ENCODE measurements at regions not wholly inside any gene's neighbourhood (a gene's known extent, or its start where the extent isn't known, plus 50 kb on each side); places are given as distances from the start of the nearest gene placed in this dataset.
"Not testable (repeated sequence)": the region's sequence is repeated elsewhere in the genome, so short reads cannot be mapped to it uniquely, and the experiment has no call there.

- H3K36me3 Mint-ChIP-seq (ENCODE audit: insufficient read depth): no peaks in the 10 kb centered on the region
- no peaks in the 10 kb centered on the region for H3K9me3 Mint-ChIP-seq
- H3K4me3 Mint-ChIP-seq: no peak overlapping the region
- no peaks in the 10 kb centered on the region for H3K27me3 Mint-ChIP-seq (ENCODE audit: low read depth)
- DNase-seq (no peak), ATAC-seq (no peak)
- no peaks in the 10 kb centered on the region for H3K4me1 Mint-ChIP-seq (ENCODE audit: low read depth)
Observed at GRCh38 chr5:84961193-84961592, 576.5 kb upstream of the EDIL3 start.

GRCh38 chr5:84961903-84962302 lies 577.2 kb upstream of the EDIL3 start:
- Mint-ChIP-seq H3K36me3 (ENCODE audit: insufficient read depth) (no peaks in the 10 kb centered on the region), H3K4me1 (ENCODE audit: low read depth) (no peaks in the 10 kb centered on the region), H3K4me3 (no peak overlapping the region), H3K27me3 (ENCODE audit: low read depth) (no peaks in the 10 kb centered on the region), H3K9me3 (no peaks in the 10 kb centered on the region)
- ATAC-seq (no peak), DNase-seq (no peak)

DNA sequence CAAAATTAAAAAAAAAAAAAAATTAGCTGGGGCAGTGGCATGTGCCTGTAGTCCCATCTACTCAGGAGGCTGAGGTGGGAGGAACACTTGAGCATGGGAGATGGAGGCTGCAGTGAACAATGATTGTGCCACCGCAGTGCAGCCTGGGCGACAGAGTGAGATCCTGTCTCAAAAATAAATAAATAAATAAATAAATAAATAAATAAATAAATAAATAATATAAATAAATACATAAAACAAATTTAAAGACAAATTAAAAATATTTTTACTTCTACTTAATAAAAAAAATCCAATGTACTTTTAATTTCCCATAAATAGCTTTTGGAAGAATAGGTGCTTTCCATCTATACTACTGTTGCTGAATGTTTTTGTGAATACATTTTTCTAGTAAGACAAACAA lies 598.4 kb upstream of the EDIL3 start:
- H3K4me1 Mint-ChIP-seq (ENCODE audit: low read depth): no peaks in the 10 kb centered on the region
- ATAC-seq (no peak), DNase-seq (no peak)
- H3K27me3 Mint-ChIP-seq (ENCODE audit: low read depth): no peaks in the 10 kb centered on the region
- H3K9me3 Mint-ChIP-seq: peaks cover 8% of the 10 kb centered on the region
- H3K4me3 Mint-ChIP-seq: no peak overlapping the region
- no peaks in the 10 kb centered on the region for H3K36me3 Mint-ChIP-seq (ENCODE audit: insufficient read depth)

DNA sequence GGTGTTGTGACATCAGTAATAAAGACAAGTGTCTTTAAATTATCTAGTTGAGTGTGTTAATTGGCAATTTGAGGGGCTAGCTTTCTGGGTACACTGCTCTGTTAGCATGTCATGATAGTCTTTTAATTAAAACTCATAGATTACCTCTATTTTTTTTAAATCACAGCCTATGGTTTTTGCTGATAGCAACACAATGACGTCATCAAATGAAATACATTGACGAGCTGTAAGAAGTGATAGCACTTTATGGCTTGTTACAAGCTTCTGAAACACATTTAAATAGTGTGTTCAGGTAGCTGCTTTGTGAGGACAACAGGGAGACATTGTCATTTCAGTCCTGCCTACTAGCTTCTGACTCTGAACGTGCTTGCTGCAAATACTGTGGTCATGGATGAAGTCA lies 600.5 kb upstream of the EDIL3 start:
- ATAC-seq (no peak), DNase-seq (no peak)
- H3K4me1 Mint-ChIP-seq (ENCODE audit: low read depth): no peaks in the 10 kb centered on the region

GRCh38 chr5:84986688-84987087 lies 602.0 kb upstream of the EDIL3 start:
- Mint-ChIP-seq H3K36me3 (ENCODE audit: insufficient read depth) (no peaks in the 10 kb centered on the region), H3K4me3 (no peak overlapping the region), H3K4me1 (ENCODE audit: low read depth) (no peaks in the 10 kb centered on the region), H3K27me3 (ENCODE audit: low read depth) (no peaks in the 10 kb centered on the region), H3K9me3 (peaks cover 4% of the 10 kb centered on the region)
- ATAC-seq: no peak
- no peak for DNase-seq

More for the DNA sequence above, 600.5 kb upstream of the EDIL3 start:
- H3K4me3 Mint-ChIP-seq: no peak overlapping the region
- H3K9me3 Mint-ChIP-seq: peaks cover 9% of the 10 kb centered on the region
- no peaks in the 10 kb centered on the region for H3K36me3 Mint-ChIP-seq (ENCODE audit: insufficient read depth)
- H3K27me3 Mint-ChIP-seq (ENCODE audit: low read depth): no peaks in the 10 kb centered on the region

- no peaks in the 10 kb centered on the region for H3K36me3 Mint-ChIP-seq (ENCODE audit: insufficient read depth)
- no peak for DNase-seq
- no peaks in the 10 kb centered on the region for H3K27me3 Mint-ChIP-seq (ENCODE audit: low read depth)
- no peak overlapping the region for H3K4me3 Mint-ChIP-seq
- ATAC-seq: no peak
- no peaks in the 10 kb centered on the region for H3K4me1 Mint-ChIP-seq (ENCODE audit: low read depth)
- H3K9me3 Mint-ChIP-seq: peaks cover 3% of the 10 kb centered on the region
Observed at GRCh38 chr5:85000671-85001070, 616.0 kb upstream of the EDIL3 start.

- H3K4me3 Mint-ChIP-seq; ATAC-seq; H3K36me3 Mint-ChIP-seq (ENCODE audit: insufficient read depth); H3K4me1 Mint-ChIP-seq (ENCODE audit: low read depth); DNase-seq; H3K9me3 Mint-ChIP-seq; H3K27me3 Mint-ChIP-seq (ENCODE audit: low read depth): not testable (repeated sequence)
Observed at GRCh38 chr5:85002026-85002425, 617.3 kb upstream of the EDIL3 start.

DNA sequence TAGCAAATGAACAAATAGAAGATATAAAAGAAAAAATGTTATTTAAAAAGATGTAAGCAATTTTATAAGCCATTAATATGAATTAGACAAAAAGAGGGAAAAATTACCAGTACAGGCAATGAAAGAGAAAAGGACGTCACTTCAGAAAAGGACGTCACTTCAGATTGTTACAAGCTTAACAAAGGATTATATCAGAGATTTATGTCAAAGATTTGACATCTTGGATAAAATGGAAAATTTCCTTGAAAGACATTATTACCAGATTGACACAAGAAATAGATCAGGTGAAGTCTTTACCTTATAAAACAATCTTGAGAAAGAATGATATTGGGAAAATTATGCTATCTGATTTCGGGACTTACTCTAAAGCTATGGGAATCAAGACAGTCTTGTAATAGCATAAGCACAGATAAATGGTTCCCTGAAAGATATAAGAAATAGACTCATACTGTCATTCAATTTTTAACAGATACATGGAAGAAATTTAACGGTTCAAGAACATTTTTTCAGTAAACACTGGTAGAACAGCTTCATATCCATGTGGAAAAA lies 625.4 kb upstream of the EDIL3 start:
- ATAC-seq (no peak), DNase-seq (no peak)
- no peaks in the 10 kb centered on the region for H3K4me1 Mint-ChIP-seq (ENCODE audit: low read depth)
- H3K4me3 Mint-ChIP-seq: no peak overlapping the region
- H3K36me3 Mint-ChIP-seq (ENCODE audit: insufficient read depth): no peaks in the 10 kb centered on the region
- H3K9me3 Mint-ChIP-seq: peaks cover 5% of the 10 kb centered on the region
- no peaks in the 10 kb centered on the region for H3K27me3 Mint-ChIP-seq (ENCODE audit: low read depth)

GRCh38 chr5:85017261-85017660 lies 632.6 kb upstream of the EDIL3 start:
- Mint-ChIP-seq H3K4me3 (no peak overlapping the region), H3K4me1 (ENCODE audit: low read depth) (no peaks in the 10 kb centered on the region), H3K9me3 (peaks cover 16% of the 10 kb centered on the region), H3K36me3 (ENCODE audit: insufficient read depth) (no peaks in the 10 kb centered on the region), H3K27me3 (ENCODE audit: low read depth) (no peaks in the 10 kb centered on the region)
- no peak for ATAC-seq
- no peak for DNase-seq

DNA sequence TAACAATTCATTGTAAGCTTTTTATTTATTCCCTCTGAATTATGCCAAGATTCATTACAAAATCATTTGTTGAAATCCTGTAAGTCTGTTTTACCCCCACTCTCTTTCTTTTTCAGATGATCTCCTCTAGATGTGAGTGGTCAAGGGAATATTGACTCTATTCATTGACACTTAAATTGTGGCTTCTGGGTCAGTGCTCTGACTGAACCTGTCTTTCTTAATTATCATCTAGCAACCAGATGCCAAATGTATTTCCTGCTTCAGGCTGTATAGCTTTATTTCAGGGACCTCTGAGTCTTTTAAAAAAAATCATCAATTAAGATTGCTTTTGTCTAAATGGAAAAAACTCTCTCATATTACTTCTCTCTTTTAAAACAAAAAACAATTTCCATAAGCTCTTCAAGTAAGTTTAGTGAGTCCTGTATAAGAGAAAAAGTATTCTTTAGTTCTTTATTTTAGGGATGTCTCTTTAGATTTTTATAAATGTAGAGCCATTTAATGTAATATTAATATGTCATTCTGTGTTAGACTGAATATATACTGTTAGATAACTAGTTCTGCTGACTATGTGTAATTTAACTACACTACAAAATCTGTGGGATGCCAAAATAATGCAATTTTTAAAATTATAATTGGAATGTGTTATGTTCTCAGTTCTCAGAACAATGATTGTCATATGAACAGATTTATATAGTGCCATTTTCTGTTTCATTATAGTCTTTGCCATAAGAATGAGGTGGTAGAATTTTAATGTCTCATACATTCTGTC lies 645.8 kb upstream of the EDIL3 start:
- Mint-ChIP-seq H3K9me3 (peaks cover 12% of the 10 kb centered on the region), H3K36me3 (ENCODE audit: insufficient read depth) (no peaks in the 10 kb centered on the region), H3K4me1 (ENCODE audit: low read depth) (no peaks in the 10 kb centered on the region), H3K27me3 (ENCODE audit: low read depth) (no peaks in the 10 kb centered on the region), H3K4me3 (no peak overlapping the region)
- DNase-seq: no peak
- no peak for ATAC-seq

DNA sequence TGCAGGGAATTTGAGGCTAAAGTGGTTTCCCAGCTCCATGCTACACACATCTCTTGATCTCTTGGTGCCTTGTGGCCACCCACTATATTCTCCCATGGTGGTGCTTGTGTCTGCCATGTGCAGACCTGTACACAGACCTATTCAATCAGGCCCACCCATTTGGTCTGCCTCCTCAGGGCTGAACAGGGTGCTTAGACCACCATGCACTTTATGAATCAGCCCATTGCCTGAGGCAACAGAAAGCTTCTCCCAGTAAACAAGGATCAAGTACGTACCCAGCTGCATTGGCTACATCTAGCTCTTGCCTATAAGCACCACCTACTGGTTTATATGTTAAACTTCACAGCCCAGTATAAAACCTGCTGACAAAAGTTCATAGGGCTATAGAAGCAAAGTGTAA lies 664.3 kb upstream of the EDIL3 start:
- Mint-ChIP-seq H3K4me1 (ENCODE audit: low read depth) (no peaks in the 10 kb centered on the region), H3K9me3 (peaks cover 1% of the 10 kb centered on the region), H3K27me3 (ENCODE audit: low read depth) (no peaks in the 10 kb centered on the region), H3K36me3 (ENCODE audit: insufficient read depth) (no peaks in the 10 kb centered on the region), H3K4me3 (no peak overlapping the region)
- DNase-seq (no peak), ATAC-seq (no peak)

GRCh38 chr5:85052826-85053225 lies 668.1 kb upstream of the EDIL3 start:
- H3K27me3 Mint-ChIP-seq (ENCODE audit: low read depth): no peaks in the 10 kb centered on the region
- ATAC-seq (no peak), DNase-seq (no peak)
- no peaks in the 10 kb centered on the region for H3K4me1 Mint-ChIP-seq (ENCODE audit: low read depth)
- H3K9me3 Mint-ChIP-seq: peaks cover 4% of the 10 kb centered on the region
- H3K36me3 Mint-ChIP-seq (ENCODE audit: insufficient read depth): no peaks in the 10 kb centered on the region
- H3K4me3 Mint-ChIP-seq: no peak overlapping the region

- ATAC-seq (no peak), DNase-seq (no peak)
- Mint-ChIP-seq H3K9me3 (peaks cover 2% of the 10 kb centered on the region), H3K4me1 (ENCODE audit: low read depth) (no peaks in the 10 kb centered on the region), H3K27me3 (ENCODE audit: low read depth) (no peaks in the 10 kb centered on the region), H3K36me3 (ENCODE audit: insufficient read depth) (no peaks in the 10 kb centered on the region), H3K4me3 (no peak overlapping the region)
Observed at GRCh38 chr5:85069659-85070640, 685.3 kb upstream of the EDIL3 start.

- H3K9me3 Mint-ChIP-seq: peaks cover 4% of the 10 kb centered on the region
- DNase-seq (no peak), ATAC-seq (no peak)
- no peaks in the 10 kb centered on the region for H3K27me3 Mint-ChIP-seq (ENCODE audit: low read depth)
- H3K4me1 Mint-ChIP-seq (ENCODE audit: low read depth): no peaks in the 10 kb centered on the region
- no peaks in the 10 kb centered on the region for H3K36me3 Mint-ChIP-seq (ENCODE audit: insufficient read depth)
- no peak overlapping the region for H3K4me3 Mint-ChIP-seq
Observed at GRCh38 chr5:85077581-85077980, 692.9 kb upstream of the EDIL3 start.

Measured in activated T-cell treated with anti-CD3 and anti-CD28 coated beads, Interleukin-2, amount 50 U/mL, for 4 hours (primary cell).